ENCODE measurements at regions not wholly inside any gene's neighbourhood (a gene's known extent, or its start where the extent isn't known, plus 50 kb on each side); places are given as distances from the start of the nearest gene placed in this dataset.
"Not testable (repeated sequence)": the region's sequence is repeated elsewhere in the genome, so short reads cannot be mapped to it uniquely, and the experiment has no call there.

- no peak for TF ChIP-seq CTCF (IDR thresholded peaks at IDR 0.05; ENCODE audit: insufficient read depth, low read length, poor library complexity, severe bottlenecking)
- H3K4me3 ChIP-seq (replicated peaks; ENCODE audit: low read depth, low read length) = no peak overlapping the region
- DNase-seq (ENCODE audit: extremely low read depth, insufficient read length) = no peak
- no peaks in the 10 kb centered on the region for H3K36me3 ChIP-seq (ENCODE audit: control insufficient read depth, insufficient read depth, low read length)
- peaks cover 2% of the 10 kb centered on the region for H3K27me3 ChIP-seq (replicated peaks; ENCODE audit: control insufficient read depth, insufficient read depth, low read length)
Measured at GRCh38 chr20:23294671-23295070, 55.9 kb upstream of the NXT1 start.

GRCh38 chr20:23294166-23294565, 56.4 kb upstream of the NXT1 start:
- H3K36me3 ChIP-seq (ENCODE audit: control insufficient read depth, insufficient read depth, low read length) = no peaks in the 10 kb centered on the region
- H3K4me3 ChIP-seq (replicated peaks; ENCODE audit: low read depth, low read length) = no peak overlapping the region
- DNase-seq (ENCODE audit: extremely low read depth, insufficient read length) = no peak
- H3K27me3 ChIP-seq (replicated peaks; ENCODE audit: control insufficient read depth, insufficient read depth, low read length) = peaks cover 2% of the 10 kb centered on the region
- no peak for TF ChIP-seq CTCF (IDR thresholded peaks at IDR 0.05; ENCODE audit: insufficient read depth, low read length, poor library complexity, severe bottlenecking)

GRCh38 chr20:23293689-23294088, 56.9 kb upstream of the NXT1 start:
- no peak for DNase-seq (ENCODE audit: extremely low read depth, insufficient read length)
- Histone ChIP-seq H3K36me3 (ENCODE audit: control insufficient read depth, insufficient read depth, low read length) (no peaks in the 10 kb centered on the region), H3K4me3 (replicated peaks; ENCODE audit: low read depth, low read length) (no peak overlapping the region), H3K27me3 (replicated peaks; ENCODE audit: control insufficient read depth, insufficient read depth, low read length) (peaks cover 2% of the 10 kb centered on the region)
- no peak for TF ChIP-seq CTCF (IDR thresholded peaks at IDR 0.05; ENCODE audit: insufficient read depth, low read length, poor library complexity, severe bottlenecking)

- not testable (repeated sequence) for H3K27me3 ChIP-seq (replicated peaks; ENCODE audit: control insufficient read depth, insufficient read depth, low read length); DNase-seq (ENCODE audit: extremely low read depth, insufficient read length); H3K4me3 ChIP-seq (replicated peaks; ENCODE audit: low read depth, low read length)
Measured at GRCh38 chr20:23292311-23292710, 58.3 kb upstream of the NXT1 start.

GRCh38 chr20:23291575-23292240, 58.9 kb upstream of the NXT1 start:
- DNase-seq (ENCODE audit: extremely low read depth, insufficient read length) = no peak
- Histone ChIP-seq H3K4me3 (replicated peaks; ENCODE audit: low read depth, low read length) (no peak overlapping the region), H3K36me3 (ENCODE audit: control insufficient read depth, insufficient read depth, low read length) (no peaks in the 10 kb centered on the region), H3K27me3 (replicated peaks; ENCODE audit: control insufficient read depth, insufficient read depth, low read length) (peaks cover 2% of the 10 kb centered on the region)
- no peak for TF ChIP-seq CTCF (IDR thresholded peaks at IDR 0.05; ENCODE audit: insufficient read depth, low read length, poor library complexity, severe bottlenecking)

More at GRCh38 chr20:23292311-23292710, 58.3 kb upstream of the NXT1 start:
- not testable (repeated sequence) for H3K36me3 ChIP-seq (ENCODE audit: control insufficient read depth, insufficient read depth, low read length)

- peaks cover 2% of the 10 kb centered on the region for H3K27me3 ChIP-seq (replicated peaks; ENCODE audit: control insufficient read depth, insufficient read depth, low read length)
- H3K4me3 ChIP-seq (replicated peaks; ENCODE audit: low read depth, low read length) = no peak overlapping the region
Measured at GRCh38 chr20:23290761-23291574, 59.6 kb upstream of the NXT1 start.

More at GRCh38 chr20:23290761-23291574, 59.6 kb upstream of the NXT1 start:
- H3K36me3 ChIP-seq (ENCODE audit: control insufficient read depth, insufficient read depth, low read length) = no peaks in the 10 kb centered on the region
- DNase-seq (ENCODE audit: extremely low read depth, insufficient read length) = no peak
- no peak for TF ChIP-seq CTCF (IDR thresholded peaks at IDR 0.05; ENCODE audit: insufficient read depth, low read length, poor library complexity, severe bottlenecking)
